ENCODE measurements at regions not wholly inside any gene's neighbourhood (a gene's known extent, or its start where the extent isn't known, plus 50 kb on each side); places are given as distances from the start of the nearest gene placed in this dataset.

DNA sequence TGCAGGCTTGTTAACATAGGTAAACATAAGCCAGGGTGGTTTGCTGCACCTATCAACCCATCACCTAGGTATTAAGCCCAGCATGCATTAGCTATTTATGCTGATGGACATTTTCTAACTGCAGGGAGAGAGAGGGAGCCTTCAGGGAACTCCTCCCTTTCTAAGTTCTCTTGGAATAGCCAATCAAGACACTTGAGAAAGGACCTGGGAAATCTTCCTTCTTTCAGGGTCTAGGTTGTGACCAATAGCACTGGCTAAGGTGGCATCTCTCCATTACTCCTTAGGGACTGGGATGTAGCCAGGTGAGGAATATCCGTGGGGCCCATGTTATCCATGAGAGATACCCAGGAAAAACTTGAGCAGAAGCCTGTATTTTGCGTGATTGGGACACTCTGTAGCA lies 849.6 kb upstream of the MAP3K7 start:
- no peak for TF ChIP-seq POLR2A (IDR thresholded peaks at IDR 0.05)
- TF ChIP-seq, protein P1, sequence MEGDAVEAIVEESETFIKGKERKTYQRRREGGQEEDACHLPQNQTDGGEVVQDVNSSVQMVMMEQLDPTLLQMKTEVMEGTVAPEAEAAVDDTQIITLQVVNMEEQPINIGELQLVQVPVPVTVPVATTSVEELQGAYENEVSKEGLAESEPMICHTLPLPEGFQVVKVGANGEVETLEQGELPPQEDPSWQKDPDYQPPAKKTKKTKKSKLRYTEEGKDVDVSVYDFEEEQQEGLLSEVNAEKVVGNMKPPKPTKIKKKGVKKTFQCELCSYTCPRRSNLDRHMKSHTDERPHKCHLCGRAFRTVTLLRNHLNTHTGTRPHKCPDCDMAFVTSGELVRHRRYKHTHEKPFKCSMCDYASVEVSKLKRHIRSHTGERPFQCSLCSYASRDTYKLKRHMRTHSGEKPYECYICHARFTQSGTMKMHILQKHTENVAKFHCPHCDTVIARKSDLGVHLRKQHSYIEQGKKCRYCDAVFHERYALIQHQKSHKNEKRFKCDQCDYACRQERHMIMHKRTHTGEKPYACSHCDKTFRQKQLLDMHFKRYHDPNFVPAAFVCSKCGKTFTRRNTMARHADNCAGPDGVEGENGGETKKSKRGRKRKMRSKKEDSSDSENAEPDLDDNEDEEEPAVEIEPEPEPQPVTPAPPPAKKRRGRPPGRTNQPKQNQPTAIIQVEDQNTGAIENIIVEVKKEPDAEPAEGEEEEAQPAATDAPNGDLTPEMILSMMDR (IDR thresholded peaks at IDR 0.05): no peak
- no peak for TF ChIP-seq POLR2AphosphoS5 (IDR thresholded peaks at IDR 0.05)

Measured in breast epithelium (tissue), 3 donors.